Fibroblast of skin of right biceps (primary cell): ENCODE measurements at regions not wholly inside any gene's neighbourhood (a gene's known extent, or its start where the extent isn't known, plus 50 kb on each side); places are given as distances from the start of the nearest gene placed in this dataset.
A peak's percentile ranks its signal among the peaks of the same experiment; 100 is the strongest.

Experiments used
- DNase-seq: peaks from one replicate; pipeline ENCODE4 v3.0.0-alpha.2; 2013

DNA sequence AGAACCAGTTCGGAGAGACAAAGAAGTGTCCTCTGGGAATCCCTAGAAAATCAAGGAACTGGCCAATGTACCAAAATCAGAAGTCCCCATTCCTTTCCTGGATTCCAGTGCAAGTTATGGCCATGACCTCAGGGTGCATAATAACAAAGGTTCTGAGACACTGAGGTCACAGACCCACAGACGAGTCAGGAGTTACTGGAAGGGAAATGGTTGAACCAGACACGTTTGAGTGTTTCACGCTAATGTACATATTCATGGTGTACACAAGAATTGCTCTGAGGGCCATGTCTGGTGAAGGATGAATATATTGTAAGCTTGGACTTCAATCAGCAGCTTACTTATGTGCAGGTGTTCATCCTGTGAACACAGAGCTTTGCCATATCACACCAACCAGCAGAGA lies 58.6 kb upstream of the KLHL29 start:
- no peak for DNase-seq

DNA sequence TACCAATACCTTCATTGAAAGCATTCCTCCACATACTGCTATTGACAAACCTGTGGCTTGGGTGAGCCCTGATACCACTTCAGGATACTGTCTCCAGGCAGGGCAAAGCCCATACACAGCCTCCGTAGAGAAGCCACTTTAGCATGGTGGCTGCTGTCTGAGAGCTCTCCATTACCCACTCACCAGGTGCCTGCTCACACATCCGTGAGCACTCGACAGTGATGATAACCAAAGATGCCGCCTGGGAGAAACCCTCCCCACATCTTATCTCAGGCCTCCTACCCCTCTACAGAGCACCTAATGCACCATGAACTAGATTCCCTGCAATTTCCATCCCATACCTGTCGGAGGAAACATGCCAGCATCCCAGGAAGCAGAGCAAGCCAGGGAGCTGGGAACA lies 57.6 kb upstream of the KLHL29 start:
- DNase-seq: no peak

DNA sequence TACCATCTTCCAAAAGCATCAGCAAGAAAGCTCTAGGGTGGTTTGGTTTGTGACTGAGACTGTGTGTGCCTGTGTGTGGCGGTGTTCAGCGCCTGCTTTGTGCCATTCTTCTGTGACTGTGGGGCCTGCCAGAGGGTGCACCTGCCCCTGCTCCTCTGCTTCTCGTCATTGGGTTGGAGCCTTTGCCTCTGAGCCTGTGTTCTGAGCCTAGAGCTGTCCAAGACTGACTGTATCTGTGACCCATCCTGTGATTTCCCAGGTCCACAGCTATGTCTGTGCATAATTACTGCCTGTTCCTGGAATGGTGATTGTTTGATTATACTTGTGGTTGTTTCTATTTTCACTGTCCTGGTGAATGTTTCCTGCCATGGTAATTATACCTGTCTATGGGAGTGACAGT lies 57.1 kb upstream of the KLHL29 start:
- no peak for DNase-seq

DNA sequence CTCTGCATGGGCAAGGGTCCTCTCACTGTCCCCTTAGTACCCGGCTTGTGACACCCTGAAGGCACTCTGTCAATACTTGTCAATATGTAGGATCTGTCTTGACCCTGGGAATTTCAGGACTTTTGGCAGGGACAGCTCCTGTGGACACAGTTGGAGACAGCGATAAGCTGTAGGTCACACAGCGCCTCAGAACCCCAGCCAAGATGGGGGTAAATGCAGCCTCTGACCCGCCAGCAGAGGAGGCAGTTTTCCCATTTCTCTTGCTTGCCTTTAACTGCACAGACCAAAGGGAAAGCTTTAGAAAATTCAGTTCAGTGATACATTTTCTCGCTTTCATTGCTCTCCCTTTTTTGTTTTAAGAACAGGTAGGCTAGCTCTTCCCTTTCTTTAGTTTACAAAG lies 54.8 kb upstream of the KLHL29 start:
- DNase-seq: peak; percentile 30
